WTC11 (cell line): ENCODE measurements at regions not wholly inside any gene's neighbourhood (a gene's known extent, or its start where the extent isn't known, plus 50 kb on each side); places are given as distances from the start of the nearest gene placed in this dataset.

Experiments
- ATAC-seq: fragments of 200-7000 bp; cut with Tn5 transposase; 2 replicates; pipeline ENCODE4 v1.10.0; 2021; ENCODE audit warnings: mild to moderate bottlenecking, moderate library complexity
- CTCF ChIA-PET: fragments of 300-600 bp; sonication (Branson Sonifier 250); formaldehyde crosslinking; loops from one replicate; lab custom pipeline; 2021; ENCODE audit warnings: antibody characterized with exemption; lab: Charles Lee
- POLR2A ChIA-PET: fragments of 350-600 bp; sonication (Branson Sonifier 250); formaldehyde crosslinking; loops from one replicate; lab custom pipeline; 2021; ENCODE audit warnings: antibody characterized with exemption; lab: Charles Lee
- DNase-seq: peaks from one replicate; pipeline ENCODE4 v3.0.0; 2021; ENCODE audit warnings: low spot score
- H3K27ac Mint-ChIP-seq: 2 replicates; pipeline ENCODE4 v1.8.0; 2021; ENCODE audit warnings: mixed read lengths
- H3K27me3 Mint-ChIP-seq: 2 replicates; pipeline ENCODE4 v1.8.0; 2021; ENCODE audit warnings: low read depth, mild to moderate bottlenecking, moderate library complexity, mixed read lengths
- H3K36me3 Mint-ChIP-seq: 2 replicates; pipeline ENCODE4 v1.8.0; 2021; ENCODE audit warnings: mixed read lengths
- H3K4me1 Mint-ChIP-seq: 2 replicates; pipeline ENCODE4 v1.8.0; 2022; ENCODE audit warnings: mixed read lengths
- H3K4me3 Mint-ChIP-seq: 2 replicates; pipeline ENCODE4 v1.8.0; 2021; ENCODE audit warnings: mild to moderate bottlenecking, moderate library complexity, mixed read lengths
- H3K9me3 Mint-ChIP-seq: 2 replicates; pipeline ENCODE4 v1.8.0; 2021; ENCODE audit warnings: mixed read lengths
- E2F5 ChIP-seq: sonication (generic); formaldehyde crosslinking; IDR thresholded peaks from 2 replicates; pipeline ENCODE4 v1.8.1; 2022; ENCODE audit warnings: mild to moderate bottlenecking, moderate library complexity, missing genetic modification reagents
- GTF2I ChIP-seq: fragments of 250-450 bp; sonication (Bioruptor Pico); conservative IDR thresholded peaks from 2 replicates; pipeline ENCODE4 v1.4.0; 2021; ENCODE audit warnings: mild to moderate bottlenecking
- IRF2 ChIP-seq: sonication (generic); formaldehyde crosslinking; IDR thresholded peaks from 2 replicates; pipeline ENCODE4 v1.8.0; 2022; ENCODE audit warnings: low read depth, missing genetic modification reagents, borderline replicate concordance
- KAT7 ChIP-seq: sonication (generic); formaldehyde crosslinking; IDR thresholded peaks from 2 replicates; pipeline ENCODE4 v1.8.1; 2023; ENCODE audit warnings: missing genetic modification reagents, mild to moderate bottlenecking, borderline replicate concordance
- NFATC4 ChIP-seq: fragments of 250-450 bp; sonication (Bioruptor Pico); IDR thresholded peaks from 2 replicates; pipeline ENCODE4 v1.9.0; 2021; ENCODE audit warnings: mild to moderate bottlenecking
- NFE2L1 ChIP-seq: sonication (generic); formaldehyde crosslinking; IDR thresholded peaks from 2 replicates; pipeline ENCODE4 v1.8.1; 2023; ENCODE audit warnings: missing genetic modification reagents
- RORB ChIP-seq: fragments of 250-450 bp; sonication (Bioruptor Pico); IDR thresholded peaks from 2 replicates; pipeline ENCODE4 v1.9.0; 2021; ENCODE audit warnings: mild to moderate bottlenecking
- STAT6 ChIP-seq: sonication (generic); formaldehyde crosslinking; conservative IDR thresholded peaks from 2 replicates; pipeline ENCODE4 v1.8.1; 2023; ENCODE audit warnings: mild to moderate bottlenecking, low read depth, missing genetic modification reagents, moderate library complexity
- TCF7 ChIP-seq: sonication (generic); formaldehyde crosslinking; IDR thresholded peaks from 2 replicates; pipeline ENCODE4 v1.8.0; 2022; ENCODE audit warnings: mild to moderate bottlenecking, low read depth, missing genetic modification reagents, moderate library complexity
- TP53 ChIP-seq: sonication (generic); formaldehyde crosslinking; IDR thresholded peaks from 2 replicates; pipeline ENCODE4 v1.8.1; 2023; ENCODE audit warnings: mild to moderate bottlenecking, missing genetic modification reagents
- ZNF317 ChIP-seq: sonication (generic); formaldehyde crosslinking; IDR thresholded peaks from 2 replicates; pipeline ENCODE4 v1.8.1; 2023; ENCODE audit warnings: low read depth, mild to moderate bottlenecking, moderate library complexity, missing genetic modification reagents, borderline replicate concordance
- TF ChIP-seq, protein P1 (sequence below): fragments of 250-450 bp; sonication (Bioruptor Pico); IDR thresholded peaks from 2 replicates; pipeline ENCODE4 v1.9.0; 2021; ENCODE audit warnings: mild to moderate bottlenecking
- TF ChIP-seq, protein P2 (sequence below): sonication (generic); formaldehyde crosslinking; IDR thresholded peaks from 2 replicates; pipeline ENCODE4 v1.8.1; 2022; ENCODE audit warnings: mild to moderate bottlenecking, missing genetic modification reagents, moderate library complexity, borderline replicate concordance

DNA sequence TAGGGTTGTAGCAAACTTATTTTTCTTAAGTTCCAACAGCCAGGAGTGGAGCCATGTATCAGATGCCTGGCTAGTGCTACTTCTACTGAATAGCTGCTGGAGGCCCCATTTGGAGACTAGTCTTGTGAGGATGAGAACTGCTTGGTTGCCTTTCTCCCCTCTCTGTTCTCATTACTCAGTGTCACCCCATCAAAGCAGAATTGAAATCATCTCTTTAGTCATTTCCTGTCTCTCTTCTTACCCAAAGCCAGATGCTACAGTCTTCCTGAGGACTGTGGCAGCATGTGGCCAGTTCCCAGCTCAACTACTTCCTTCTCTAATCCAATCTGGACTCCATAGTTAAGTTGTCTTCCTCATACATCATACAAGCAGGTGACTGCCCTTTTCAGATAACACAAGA is 197.5 kb downstream of the BRINP2 start:
- POLR2A ChIA-PET: no interaction called here
- ATAC-seq (no peak), DNase-seq (no peak)
- H3K4me3 Mint-ChIP-seq: no peak overlapping the region
- H3K4me1 Mint-ChIP-seq: no peaks in the 10 kb centered on the region
- no peak overlapping the region for H3K27ac Mint-ChIP-seq
- no peaks in the 10 kb centered on the region for H3K9me3 Mint-ChIP-seq
- CTCF ChIA-PET: no interaction called here
- TF ChIP-seq GTF2I (CRISPR knock-in tag) (no peak), STAT6 (CRISPR knock-in tag) (no peak), TP53 (CRISPR knock-in tag) (no peak), NFATC4 (CRISPR knock-in tag) (no peak), IRF2 (CRISPR knock-in tag) (no peak), E2F5 (CRISPR knock-in tag) (no peak), ZNF317 (no peak), RORB (no peak), NFE2L1 (CRISPR knock-in tag) (no peak)
- TF ChIP-seq, protein P1, sequence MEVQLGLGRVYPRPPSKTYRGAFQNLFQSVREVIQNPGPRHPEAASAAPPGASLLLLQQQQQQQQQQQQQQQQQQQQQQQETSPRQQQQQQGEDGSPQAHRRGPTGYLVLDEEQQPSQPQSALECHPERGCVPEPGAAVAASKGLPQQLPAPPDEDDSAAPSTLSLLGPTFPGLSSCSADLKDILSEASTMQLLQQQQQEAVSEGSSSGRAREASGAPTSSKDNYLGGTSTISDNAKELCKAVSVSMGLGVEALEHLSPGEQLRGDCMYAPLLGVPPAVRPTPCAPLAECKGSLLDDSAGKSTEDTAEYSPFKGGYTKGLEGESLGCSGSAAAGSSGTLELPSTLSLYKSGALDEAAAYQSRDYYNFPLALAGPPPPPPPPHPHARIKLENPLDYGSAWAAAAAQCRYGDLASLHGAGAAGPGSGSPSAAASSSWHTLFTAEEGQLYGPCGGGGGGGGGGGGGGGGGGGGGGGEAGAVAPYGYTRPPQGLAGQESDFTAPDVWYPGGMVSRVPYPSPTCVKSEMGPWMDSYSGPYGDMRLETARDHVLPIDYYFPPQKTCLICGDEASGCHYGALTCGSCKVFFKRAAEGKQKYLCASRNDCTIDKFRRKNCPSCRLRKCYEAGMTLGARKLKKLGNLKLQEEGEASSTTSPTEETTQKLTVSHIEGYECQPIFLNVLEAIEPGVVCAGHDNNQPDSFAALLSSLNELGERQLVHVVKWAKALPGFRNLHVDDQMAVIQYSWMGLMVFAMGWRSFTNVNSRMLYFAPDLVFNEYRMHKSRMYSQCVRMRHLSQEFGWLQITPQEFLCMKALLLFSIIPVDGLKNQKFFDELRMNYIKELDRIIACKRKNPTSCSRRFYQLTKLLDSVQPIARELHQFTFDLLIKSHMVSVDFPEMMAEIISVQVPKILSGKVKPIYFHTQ (CRISPR knock-in tag): no peak
- TF ChIP-seq, protein P2, sequence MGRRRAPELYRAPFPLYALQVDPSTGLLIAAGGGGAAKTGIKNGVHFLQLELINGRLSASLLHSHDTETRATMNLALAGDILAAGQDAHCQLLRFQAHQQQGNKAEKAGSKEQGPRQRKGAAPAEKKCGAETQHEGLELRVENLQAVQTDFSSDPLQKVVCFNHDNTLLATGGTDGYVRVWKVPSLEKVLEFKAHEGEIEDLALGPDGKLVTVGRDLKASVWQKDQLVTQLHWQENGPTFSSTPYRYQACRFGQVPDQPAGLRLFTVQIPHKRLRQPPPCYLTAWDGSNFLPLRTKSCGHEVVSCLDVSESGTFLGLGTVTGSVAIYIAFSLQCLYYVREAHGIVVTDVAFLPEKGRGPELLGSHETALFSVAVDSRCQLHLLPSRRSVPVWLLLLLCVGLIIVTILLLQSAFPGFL (CRISPR knock-in tag): no peak
- no peaks in the 10 kb centered on the region for H3K36me3 Mint-ChIP-seq
- no peaks in the 10 kb centered on the region for H3K27me3 Mint-ChIP-seq

DNA sequence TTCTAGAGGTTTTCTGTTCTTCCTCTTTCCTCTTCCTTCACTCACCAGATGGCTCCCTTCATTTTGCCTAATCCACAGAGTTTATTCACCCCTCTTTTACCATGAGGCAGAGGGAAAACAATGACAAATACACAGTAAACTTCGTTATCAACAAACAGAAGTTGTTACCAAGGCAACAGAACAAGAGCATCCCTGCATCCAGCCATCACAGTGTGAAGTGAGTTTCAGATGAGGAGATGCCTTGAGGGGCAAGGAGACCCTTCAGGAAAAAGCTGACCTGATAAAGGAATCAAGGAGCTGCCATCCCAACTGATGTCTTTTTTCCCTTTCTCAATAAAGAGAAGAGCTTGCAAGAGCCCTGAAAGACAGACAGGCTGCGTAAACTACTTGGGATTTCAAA is 195.3 kb downstream of the BRINP2 start:
- Mint-ChIP-seq H3K4me1 (peaks cover under 1% of the 10 kb centered on the region; the same call in 1 of the 2 replicates), H3K27me3 (no peaks in the 10 kb centered on the region), H3K27ac (no peak overlapping the region), H3K36me3 (no peaks in the 10 kb centered on the region), H3K4me3 (no peak overlapping the region), H3K9me3 (no peaks in the 10 kb centered on the region)
- ATAC-seq: no peak
- no peak for TF ChIP-seq TCF7 (CRISPR knock-in tag)
- no peak for DNase-seq
- ChIA-PET POLR2A (no interaction called here), CTCF (no interaction called here)

- DNase-seq: no peak
- Mint-ChIP-seq H3K27ac (no peak overlapping the region), H3K36me3 (no peaks in the 10 kb centered on the region), H3K27me3 (no peaks in the 10 kb centered on the region), H3K4me3 (no peak overlapping the region), H3K9me3 (no peaks in the 10 kb centered on the region), H3K4me1 (peaks cover 4% of the 10 kb centered on the region)
- TF ChIP-seq KAT7: no peak
- POLR2A ChIA-PET: interaction anchor here (0.5 kb wide), 1 partner anchor 21 kb away, joined by 4 read pairs; no protein-coding TSS in a partner anchor
- CTCF ChIA-PET: no interaction called here
- ATAC-seq: no peak
These were observed 190.0 kb downstream of the BRINP2 start for GRCh38 chr1:177360791-177361190.
